ENCODE measurements at regions not wholly inside any gene's neighbourhood (a gene's known extent, or its start where the extent isn't known, plus 50 kb on each side); places are given as distances from the start of the nearest gene placed in this dataset.

- DNase-seq = no peak
Observed at GRCh38 chr15:61318802-61319525, 89.9 kb upstream of the RORA start.

DNA sequence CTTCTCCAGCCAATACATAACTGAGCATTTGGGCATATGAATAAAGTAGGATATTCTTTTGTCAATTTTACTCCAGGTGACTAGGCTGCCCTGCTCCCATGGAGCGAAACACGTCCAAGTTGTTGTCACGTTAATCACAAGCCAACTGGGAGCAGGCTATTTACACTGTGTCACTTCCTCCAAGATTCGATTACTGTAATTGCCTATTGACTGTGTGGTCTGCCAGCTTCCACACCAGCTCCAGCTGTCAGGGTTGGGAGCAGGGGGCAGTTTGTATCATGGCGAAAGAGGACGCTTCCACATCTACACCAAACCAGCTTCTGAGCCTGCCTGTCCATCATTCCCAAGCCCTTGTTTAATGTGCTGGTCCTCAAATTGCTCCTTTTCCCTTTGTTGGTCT is 89.2 kb upstream of the RORA start:
- DNase-seq = no peak

GRCh38 chr15:61315471-61315870 is 86.4 kb upstream of the RORA start:
- DNase-seq = no peak

- DNase-seq = no peak
Observed at GRCh38 chr15:61314427-61314826, 85.3 kb upstream of the RORA start.

DNA sequence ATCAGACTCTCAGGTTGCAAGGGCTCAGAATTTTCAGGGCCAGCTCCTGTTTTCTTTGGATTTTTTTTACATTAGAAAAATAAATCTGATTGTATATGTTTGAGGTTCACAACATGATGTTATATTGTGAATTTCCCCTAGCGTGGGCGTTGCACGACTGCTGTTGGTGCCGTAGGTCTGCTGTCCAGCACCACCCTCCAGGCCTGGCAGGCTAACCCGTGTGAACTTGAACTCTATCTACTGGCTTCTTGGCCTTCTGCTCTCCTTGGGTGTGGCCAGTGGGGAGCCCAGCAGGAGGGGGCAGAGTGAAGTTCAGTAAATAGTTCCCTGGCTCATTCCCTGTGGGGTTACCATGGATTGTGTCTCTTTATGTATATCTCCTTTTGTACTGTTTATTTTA is 80.5 kb upstream of the RORA start:
- no peak for DNase-seq

GRCh38 chr15:61309031-61309511 is 80.0 kb upstream of the RORA start:
- no peak for DNase-seq

DNA sequence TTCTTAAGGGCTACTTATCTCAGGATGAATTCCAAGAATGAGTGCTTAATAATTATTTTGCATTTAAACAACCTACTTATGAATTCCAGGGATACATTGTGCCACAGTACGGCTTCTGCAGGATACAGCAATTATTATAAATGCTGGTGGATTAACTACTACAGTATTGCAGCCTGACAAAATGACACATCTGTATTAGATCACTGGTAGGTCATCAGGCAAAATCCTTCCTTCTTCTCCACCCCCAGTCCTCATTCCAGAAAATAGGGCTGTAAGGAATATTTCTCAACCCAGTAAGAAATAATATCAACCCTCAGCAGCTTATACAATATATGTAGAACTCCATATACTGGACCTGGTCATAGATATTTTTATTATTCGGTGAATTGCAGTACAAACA is 79.3 kb upstream of the RORA start:
- DNase-seq = no peak

DNA sequence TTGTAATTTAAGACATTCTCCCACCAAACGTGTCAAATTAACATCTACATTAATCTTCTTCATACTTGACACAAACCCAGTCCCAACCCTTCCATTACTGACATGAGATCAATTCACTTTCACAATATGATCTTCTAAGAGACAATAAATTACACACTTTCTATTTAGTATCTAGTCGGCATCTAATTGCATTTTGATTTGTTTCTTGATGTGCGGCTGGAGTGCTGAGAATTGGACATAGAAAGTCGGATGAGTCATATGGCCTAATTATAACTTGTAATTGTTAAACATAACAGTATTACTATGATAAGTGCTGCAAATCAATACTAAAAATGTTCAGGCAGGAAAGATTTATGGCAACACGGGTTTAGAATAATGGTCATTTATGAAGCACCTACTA is 78.4 kb upstream of the RORA start:
- DNase-seq = no peak

DNA sequence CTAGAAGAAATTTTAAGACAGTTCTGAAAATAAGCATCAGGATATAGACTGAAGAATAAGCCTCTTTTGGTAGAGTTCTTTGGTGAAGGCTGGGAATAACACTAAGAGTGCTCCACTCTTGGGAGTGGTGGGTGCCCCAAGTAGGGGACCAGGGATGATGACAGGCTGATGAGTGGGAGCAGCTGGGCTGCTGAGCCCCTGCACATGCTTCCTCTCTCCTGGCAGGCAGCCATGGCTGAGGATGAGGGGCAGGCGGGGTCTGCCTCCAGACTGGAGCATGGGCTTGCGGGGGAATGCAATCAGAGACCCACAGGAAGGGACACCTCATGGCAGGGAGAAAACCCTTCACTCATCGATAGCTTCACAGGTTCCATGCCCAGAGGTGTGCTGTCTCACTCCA is 72.6 kb upstream of the RORA start:
- no peak for DNase-seq

- DNase-seq = no peak
Observed at GRCh38 chr15:61299075-61299763, 70.1 kb upstream of the RORA start.

DNA sequence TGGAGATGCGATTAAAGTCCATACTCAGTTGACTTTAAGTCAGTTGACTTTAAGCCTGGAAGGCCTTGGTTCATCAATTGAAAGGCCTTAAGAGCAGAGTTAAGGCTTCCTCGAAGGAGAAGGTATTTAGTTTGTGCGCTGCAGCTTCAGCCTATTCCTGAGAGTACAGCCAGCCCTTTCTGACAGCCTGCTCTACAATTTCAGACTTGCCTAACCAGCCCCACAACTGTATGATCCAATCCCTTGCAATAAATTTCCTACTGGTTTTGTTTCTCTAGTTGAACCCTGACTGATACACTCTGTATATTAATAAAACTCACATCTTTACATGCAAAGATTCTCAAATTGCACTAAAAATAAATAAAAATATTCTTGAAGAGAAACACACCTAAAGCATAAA is 66.1 kb upstream of the RORA start:
- no peak for DNase-seq

DNA sequence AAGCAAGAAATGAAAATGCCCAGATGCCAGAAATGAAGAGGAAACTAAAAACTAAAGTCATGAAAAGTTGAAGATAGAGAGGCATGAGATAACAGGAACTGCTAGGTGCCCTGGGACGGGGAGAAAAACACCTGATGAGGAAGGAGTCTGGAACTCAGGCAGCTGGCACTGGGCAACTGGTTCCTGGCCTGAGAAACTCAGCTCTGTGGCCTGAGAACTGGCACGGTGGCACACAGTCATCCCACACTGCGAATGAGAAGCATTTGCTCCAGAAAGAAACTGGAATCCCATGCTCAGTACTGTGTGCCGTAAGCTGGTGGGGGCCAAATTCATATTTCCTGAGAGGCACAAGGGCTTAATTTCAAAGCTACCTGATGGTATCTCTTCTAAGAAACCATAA is 53.6 kb upstream of the RORA start:
- DNase-seq = no peak

GRCh38 chr15:61281328-61281727 is 52.2 kb upstream of the RORA start:
- no peak for DNase-seq
